GM12874 (cell line): ENCODE measurements at regions not wholly inside any gene's neighbourhood (a gene's known extent, or its start where the extent isn't known, plus 50 kb on each side); places are given as distances from the start of the nearest gene placed in this dataset.

ENCODE experiments used
- CTCF ChIP-seq: IDR thresholded peaks from 2 replicates; pipeline ENCODE4 v1.5.1; 2011; ENCODE audit warnings: low read depth, mild to moderate bottlenecking, control low read depth, low read length, moderate library complexity; ENCODE audit not compliant: insufficient read depth

DNA sequence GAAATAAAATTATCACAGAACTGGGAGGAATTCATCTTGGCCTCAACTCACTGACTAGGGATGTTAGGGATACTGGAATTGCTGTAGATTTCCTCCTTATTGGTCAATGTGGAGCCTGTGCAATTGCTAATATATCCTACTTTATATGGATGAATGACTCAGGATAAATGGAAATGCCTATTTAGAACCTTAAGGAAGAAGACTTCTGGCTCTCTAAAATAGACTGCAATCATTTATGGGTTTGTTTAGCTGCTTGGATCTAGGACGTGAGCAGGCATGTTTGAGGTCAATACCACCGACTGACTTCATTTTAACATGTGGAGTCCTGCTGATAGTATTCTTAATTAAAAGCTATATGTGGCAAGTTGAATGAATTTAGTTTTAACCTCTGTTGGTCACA lies 1040.1 kb upstream of the LRRN3 start:
- no peak for TF ChIP-seq CTCF

- no peak for TF ChIP-seq CTCF
These were observed 1039.6 kb upstream of the LRRN3 start for GRCh38 chr7:110051372-110051771.

- TF ChIP-seq CTCF = no peak
These were observed 1034.6 kb upstream of the LRRN3 start for GRCh38 chr7:110056331-110056730.

GRCh38 chr7:110058401-110058800 lies 1032.5 kb upstream of the LRRN3 start:
- TF ChIP-seq CTCF = no peak

DNA sequence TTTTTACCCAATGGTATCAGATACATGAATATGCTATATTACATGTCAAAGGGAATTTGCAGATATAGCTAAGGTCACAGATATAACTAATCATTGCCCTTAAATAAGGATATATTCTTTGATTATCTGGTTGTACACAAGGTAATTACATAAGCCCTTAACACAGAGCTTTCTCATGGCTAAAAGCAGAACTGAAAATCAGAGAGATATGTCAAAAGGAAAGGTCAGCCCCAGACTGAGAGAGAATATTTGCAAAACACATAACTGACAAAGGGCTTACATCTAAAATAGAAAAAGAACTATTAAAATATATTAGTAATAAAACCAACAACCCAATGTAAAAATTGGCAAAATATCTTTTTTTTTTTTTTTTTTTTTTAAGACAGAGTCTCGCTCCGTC lies 1029.5 kb upstream of the LRRN3 start:
- no peak for TF ChIP-seq CTCF

GRCh38 chr7:110065121-110065520 lies 1025.8 kb upstream of the LRRN3 start:
- TF ChIP-seq CTCF = no peak

- no peak for TF ChIP-seq CTCF
These were observed 1024.1 kb upstream of the LRRN3 start for GRCh38 chr7:110066843-110067242.

GRCh38 chr7:110071192-110071591 lies 1019.7 kb upstream of the LRRN3 start:
- TF ChIP-seq CTCF = no peak
